ENCODE measurements at regions not wholly inside any gene's neighbourhood (a gene's known extent, or its start where the extent isn't known, plus 50 kb on each side); places are given as distances from the start of the nearest gene placed in this dataset.

DNA sequence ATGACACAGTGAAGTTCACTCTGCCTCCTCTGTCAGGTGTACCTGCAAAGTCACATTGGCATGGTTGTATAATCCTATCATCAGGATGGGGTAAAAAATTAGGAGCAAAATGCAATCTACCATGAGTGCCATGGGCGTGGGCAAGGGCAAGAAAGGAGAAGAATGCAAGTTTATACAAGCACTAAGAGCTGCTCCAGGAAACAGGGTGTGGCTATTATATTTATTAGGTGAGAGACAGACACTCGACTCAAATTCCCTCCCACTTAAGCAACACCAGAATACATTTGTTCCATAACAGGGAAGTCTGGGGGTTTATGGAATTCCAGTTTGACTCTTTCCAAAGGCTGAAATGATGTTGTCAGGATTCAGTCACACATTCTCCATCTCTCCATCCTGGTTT, 378.8 kb downstream of the BCOR start:
- TF ChIP-seq, protein P1, sequence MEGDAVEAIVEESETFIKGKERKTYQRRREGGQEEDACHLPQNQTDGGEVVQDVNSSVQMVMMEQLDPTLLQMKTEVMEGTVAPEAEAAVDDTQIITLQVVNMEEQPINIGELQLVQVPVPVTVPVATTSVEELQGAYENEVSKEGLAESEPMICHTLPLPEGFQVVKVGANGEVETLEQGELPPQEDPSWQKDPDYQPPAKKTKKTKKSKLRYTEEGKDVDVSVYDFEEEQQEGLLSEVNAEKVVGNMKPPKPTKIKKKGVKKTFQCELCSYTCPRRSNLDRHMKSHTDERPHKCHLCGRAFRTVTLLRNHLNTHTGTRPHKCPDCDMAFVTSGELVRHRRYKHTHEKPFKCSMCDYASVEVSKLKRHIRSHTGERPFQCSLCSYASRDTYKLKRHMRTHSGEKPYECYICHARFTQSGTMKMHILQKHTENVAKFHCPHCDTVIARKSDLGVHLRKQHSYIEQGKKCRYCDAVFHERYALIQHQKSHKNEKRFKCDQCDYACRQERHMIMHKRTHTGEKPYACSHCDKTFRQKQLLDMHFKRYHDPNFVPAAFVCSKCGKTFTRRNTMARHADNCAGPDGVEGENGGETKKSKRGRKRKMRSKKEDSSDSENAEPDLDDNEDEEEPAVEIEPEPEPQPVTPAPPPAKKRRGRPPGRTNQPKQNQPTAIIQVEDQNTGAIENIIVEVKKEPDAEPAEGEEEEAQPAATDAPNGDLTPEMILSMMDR (tag by site-specific recombination; IDR thresholded peaks at IDR 0.05): no peak
- TF ChIP-seq, protein P2, sequence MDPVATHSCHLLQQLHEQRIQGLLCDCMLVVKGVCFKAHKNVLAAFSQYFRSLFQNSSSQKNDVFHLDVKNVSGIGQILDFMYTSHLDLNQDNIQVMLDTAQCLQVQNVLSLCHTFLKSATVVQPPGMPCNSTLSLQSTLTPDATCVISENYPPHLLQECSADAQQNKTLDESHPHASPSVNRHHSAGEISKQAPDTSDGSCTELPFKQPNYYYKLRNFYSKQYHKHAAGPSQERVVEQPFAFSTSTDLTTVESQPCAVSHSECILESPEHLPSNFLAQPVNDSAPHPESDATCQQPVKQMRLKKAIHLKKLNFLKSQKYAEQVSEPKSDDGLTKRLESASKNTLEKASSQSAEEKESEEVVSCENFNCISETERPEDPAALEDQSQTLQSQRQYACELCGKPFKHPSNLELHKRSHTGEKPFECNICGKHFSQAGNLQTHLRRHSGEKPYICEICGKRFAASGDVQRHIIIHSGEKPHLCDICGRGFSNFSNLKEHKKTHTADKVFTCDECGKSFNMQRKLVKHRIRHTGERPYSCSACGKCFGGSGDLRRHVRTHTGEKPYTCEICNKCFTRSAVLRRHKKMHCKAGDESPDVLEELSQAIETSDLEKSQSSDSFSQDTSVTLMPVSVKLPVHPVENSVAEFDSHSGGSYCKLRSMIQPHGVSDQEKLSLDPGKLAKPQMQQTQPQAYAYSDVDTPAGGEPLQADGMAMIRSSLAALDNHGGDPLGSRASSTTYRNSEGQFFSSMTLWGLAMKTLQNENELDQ (tag by site-specific recombination; IDR thresholded peaks at IDR 0.05; ENCODE audit: low read depth): no peak
- no peak for TF ChIP-seq BCL11B (tag by site-specific recombination; IDR thresholded peaks at IDR 0.05; ENCODE audit: low read depth)
- TF ChIP-seq, protein P3, sequence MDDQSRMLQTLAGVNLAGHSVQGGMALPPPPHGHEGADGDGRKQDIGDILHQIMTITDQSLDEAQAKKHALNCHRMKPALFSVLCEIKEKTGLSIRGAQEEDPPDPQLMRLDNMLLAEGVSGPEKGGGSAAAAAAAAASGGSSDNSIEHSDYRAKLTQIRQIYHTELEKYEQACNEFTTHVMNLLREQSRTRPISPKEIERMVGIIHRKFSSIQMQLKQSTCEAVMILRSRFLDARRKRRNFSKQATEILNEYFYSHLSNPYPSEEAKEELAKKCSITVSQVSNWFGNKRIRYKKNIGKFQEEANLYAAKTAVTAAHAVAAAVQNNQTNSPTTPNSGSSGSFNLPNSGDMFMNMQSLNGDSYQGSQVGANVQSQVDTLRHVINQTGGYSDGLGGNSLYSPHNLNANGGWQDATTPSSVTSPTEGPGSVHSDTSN (CRISPR knock-in tag; IDR thresholded peaks at IDR 0.05): no peak
- TF ChIP-seq ZNF133 (tag by site-specific recombination; IDR thresholded peaks at IDR 0.05): no peak
- no peak for TF ChIP-seq ZNF274 (IDR thresholded peaks at IDR 0.05; ENCODE audit: low read length)
- TF ChIP-seq ZNF274 (tag by site-specific recombination; IDR thresholded peaks at IDR 0.05; ENCODE audit: borderline replicate concordance): no peak
- TF ChIP-seq MZF1 (tag by site-specific recombination; IDR thresholded peaks at IDR 0.05; ENCODE audit: borderline replicate concordance): no peak
- TF ChIP-seq ZNF140 (tag by site-specific recombination; IDR thresholded peaks at IDR 0.05): no peak
- TF ChIP-seq ZNF629 (tag by site-specific recombination; IDR thresholded peaks at IDR 0.05): no peak

All from HEK293 (cell line).